Muscle layer of duodenum (tissue), 2 donors: ENCODE measurements at regions not wholly inside any gene's neighbourhood (a gene's known extent, or its start where the extent isn't known, plus 50 kb on each side); places are given as distances from the start of the nearest gene placed in this dataset.

Experiments used
- H3K27ac ChIP-seq: one replicate; pipeline ENCODE4 v1.7.0; 2013; ENCODE audit warnings: mild to moderate bottlenecking, low read length
- H3K27me3 ChIP-seq: one replicate; pipeline ENCODE4 v1.7.0; 2013; ENCODE audit warnings: low read depth, mild to moderate bottlenecking, control low read depth, low read length
- H3K36me3 ChIP-seq, 2 donors: one replicate each; pipeline ENCODE4 v1.7.0; 2013; ENCODE audit warnings: low read length in 2 of 2, control low read depth in 1 of 2, mild to moderate bottlenecking in 1 of 2; ENCODE audit not compliant: insufficient read depth in 2 of 2, control insufficient read depth in 1 of 2
- H3K4me1 ChIP-seq, 2 donors: one replicate each; pipeline ENCODE4 v1.7.0; 2013; ENCODE audit warnings: low read length in 2 of 2, mild to moderate bottlenecking in 2 of 2, control low read depth in 1 of 2, moderate library complexity in 1 of 2; ENCODE audit not compliant: insufficient read depth in 2 of 2, control insufficient read depth in 1 of 2
- H3K4me3 ChIP-seq, 2 donors: one replicate each; pipeline ENCODE4 v1.7.0; 2013; ENCODE audit warnings: low read length in 2 of 2, low read depth in 1 of 2, mild to moderate bottlenecking in 1 of 2
- H3K9me3 ChIP-seq, 2 donors: one replicate each; pipeline ENCODE4 v1.7.0; 2013; ENCODE audit warnings: low read length in 2 of 2, control low read depth in 1 of 2, mild to moderate bottlenecking in 1 of 2; ENCODE audit not compliant: control insufficient read depth in 1 of 2
- donor health status: healthy.

GRCh38 chr6:6714118-6714897 is 125.8 kb downstream of the LY86 start:
- no peaks in the 10 kb centered on the region for H3K36me3 ChIP-seq
- peaks cover 14 to 35% of the 10 kb centered on the region in 2 donors for H3K4me1 ChIP-seq
- no peaks in the 10 kb centered on the region for H3K9me3 ChIP-seq
- no peak overlapping the region for H3K27ac ChIP-seq
- no peak overlapping the region for H3K4me3 ChIP-seq
- no peaks in the 10 kb centered on the region for H3K27me3 ChIP-seq

- Histone ChIP-seq H3K27ac (no peak overlapping the region), H3K27me3 (no peaks in the 10 kb centered on the region), H3K4me3 (no peak overlapping the region), H3K4me1 (peaks cover 14 to 35% of the 10 kb centered on the region in 2 donors), H3K36me3 (no peaks in the 10 kb centered on the region), H3K9me3 (no peaks in the 10 kb centered on the region)
Measured at GRCh38 chr6:6714953-6715352, 126.4 kb downstream of the LY86 start.

- no peaks in the 10 kb centered on the region for H3K27me3 ChIP-seq
- H3K27ac ChIP-seq = no peak overlapping the region
- no peaks in the 10 kb centered on the region for H3K36me3 ChIP-seq
- H3K9me3 ChIP-seq = no peaks in the 10 kb centered on the region
- H3K4me1 ChIP-seq = peaks cover 14 to 35% of the 10 kb centered on the region in 2 donors
- no peak overlapping the region for H3K4me3 ChIP-seq
Measured at GRCh38 chr6:6715465-6715864, 126.9 kb downstream of the LY86 start.

GRCh38 chr6:6716998-6717763 is 128.7 kb downstream of the LY86 start:
- Histone ChIP-seq H3K27me3 (no peaks in the 10 kb centered on the region), H3K9me3 (no peaks in the 10 kb centered on the region), H3K36me3 (no peaks in the 10 kb centered on the region), H3K27ac (no peak overlapping the region), H3K4me1 (peaks cover 12 to 34% of the 10 kb centered on the region in 2 donors), H3K4me3 (no peak overlapping the region)

GRCh38 chr6:6717953-6718352 is 129.4 kb downstream of the LY86 start:
- H3K4me1 ChIP-seq = peaks cover 9 to 26% of the 10 kb centered on the region in 2 donors
- no peak overlapping the region for H3K27ac ChIP-seq
- H3K9me3 ChIP-seq = no peaks in the 10 kb centered on the region
- H3K36me3 ChIP-seq = no peaks in the 10 kb centered on the region
- no peak overlapping the region for H3K4me3 ChIP-seq
- no peaks in the 10 kb centered on the region for H3K27me3 ChIP-seq

- H3K4me3 ChIP-seq = no peak overlapping the region
- H3K27ac ChIP-seq = no peak overlapping the region
- H3K4me1 ChIP-seq = peaks cover 9 to 17% of the 10 kb centered on the region in 2 donors
- no peaks in the 10 kb centered on the region for H3K36me3 ChIP-seq
- H3K27me3 ChIP-seq = no peaks in the 10 kb centered on the region
- no peaks in the 10 kb centered on the region for H3K9me3 ChIP-seq
Measured at GRCh38 chr6:6721606-6722005, 133.1 kb downstream of the LY86 start.

GRCh38 chr6:6722195-6722594 is 133.7 kb downstream of the LY86 start:
- no peaks in the 10 kb centered on the region for H3K36me3 ChIP-seq
- H3K9me3 ChIP-seq = no peaks in the 10 kb centered on the region
- H3K27me3 ChIP-seq = no peaks in the 10 kb centered on the region
- peaks cover 9 to 17% of the 10 kb centered on the region in 2 donors for H3K4me1 ChIP-seq
- H3K27ac ChIP-seq = no peak overlapping the region
- H3K4me3 ChIP-seq = no peak overlapping the region

- Histone ChIP-seq H3K4me3 (peak overlapping the region in 1 of 2 donors; percentile 58), H3K27ac (peak overlapping the region; percentile 86), H3K4me1 (peaks cover 9 to 17% of the 10 kb centered on the region in 2 donors), H3K27me3 (no peaks in the 10 kb centered on the region), H3K9me3 (no peaks in the 10 kb centered on the region), H3K36me3 (no peaks in the 10 kb centered on the region)
Measured at GRCh38 chr6:6723361-6723760, 134.8 kb downstream of the LY86 start.

GRCh38 chr6:6723921-6724538 is 135.5 kb downstream of the LY86 start:
- Histone ChIP-seq H3K27ac (peak overlapping the region; percentile 86), H3K9me3 (no peaks in the 10 kb centered on the region), H3K4me3 (peak overlapping the region; percentile 56 to 58), H3K4me1 (peaks cover 9 to 17% of the 10 kb centered on the region in 2 donors), H3K27me3 (no peaks in the 10 kb centered on the region), H3K36me3 (no peaks in the 10 kb centered on the region)

GRCh38 chr6:6724539-6725467 is 136.3 kb downstream of the LY86 start:
- Histone ChIP-seq H3K27me3 (no peaks in the 10 kb centered on the region), H3K36me3 (no peaks in the 10 kb centered on the region), H3K9me3 (no peaks in the 10 kb centered on the region), H3K4me3 (peak overlapping the region; percentile 56 to 58), H3K27ac (peak overlapping the region; percentile 86), H3K4me1 (peaks cover 9 to 17% of the 10 kb centered on the region in 2 donors)
